Activated CD8-positive, alpha-beta T cell treated with anti-CD3 and anti-CD28 coated beads for 36 hours (primary cell): ENCODE measurements at regions not wholly inside any gene's neighbourhood (a gene's known extent, or its start where the extent isn't known, plus 50 kb on each side); places are given as distances from the start of the nearest gene placed in this dataset.

ENCODE experiments used
- ATAC-seq: fragments of 200-7000 bp; cut with Tn5 transposase; one replicate; pipeline ENCODE4 v1.10.0; 2021; ENCODE audit warnings: mild to moderate bottlenecking, moderate library complexity
- CTCF ChIA-PET: fragments of 350-600 bp; sonication (Branson Sonifier 250); formaldehyde crosslinking; loops from one replicate; lab custom pipeline; 2021; ENCODE audit warnings: antibody characterized with exemption; lab: Charles Lee
- POLR2A ChIA-PET: fragments of 350-600 bp; sonication (Branson Sonifier 250); formaldehyde crosslinking; loops from one replicate; lab custom pipeline; 2021; ENCODE audit warnings: antibody characterized with exemption; lab: Charles Lee
- DNase-seq: peaks from one replicate; pipeline ENCODE4 v3.0.0-alpha.2; 2020
- H3K27ac Mint-ChIP-seq: one replicate; pipeline ENCODE4 v1.8.0; 2021; ENCODE audit warnings: mild to moderate bottlenecking, mixed read lengths
- H3K27me3 Mint-ChIP-seq: one replicate; pipeline ENCODE4 v1.8.0; 2021; ENCODE audit warnings: mixed read lengths
- H3K36me3 Mint-ChIP-seq: one replicate; pipeline ENCODE4 v1.8.0; 2021; ENCODE audit warnings: low read depth, mixed read lengths
- H3K4me1 Mint-ChIP-seq: one replicate; pipeline ENCODE4 v1.8.0; 2021; ENCODE audit warnings: low read depth, mixed read lengths
- H3K4me3 Mint-ChIP-seq: one replicate; pipeline ENCODE4 v1.8.0; 2021; ENCODE audit warnings: mild to moderate bottlenecking, moderate library complexity, mixed read lengths
- H3K9me3 Mint-ChIP-seq: one replicate; pipeline ENCODE4 v1.8.0; 2021; ENCODE audit warnings: mixed read lengths
- intact Hi-C: fragments of 100-400 bp; cut with micrococcal nuclease; formaldehyde crosslinking; loops from one replicate; pipeline ENCODE4 v1.10.0; 2022
- TF ChIP-seq, protein P1 (sequence below): fragments of 200-600 bp; IDR thresholded peaks from one replicate; pipeline ENCODE4 v1.8.0; 2022; ENCODE audit warnings: antibody characterized with exemption, mild to moderate bottlenecking

DNA sequence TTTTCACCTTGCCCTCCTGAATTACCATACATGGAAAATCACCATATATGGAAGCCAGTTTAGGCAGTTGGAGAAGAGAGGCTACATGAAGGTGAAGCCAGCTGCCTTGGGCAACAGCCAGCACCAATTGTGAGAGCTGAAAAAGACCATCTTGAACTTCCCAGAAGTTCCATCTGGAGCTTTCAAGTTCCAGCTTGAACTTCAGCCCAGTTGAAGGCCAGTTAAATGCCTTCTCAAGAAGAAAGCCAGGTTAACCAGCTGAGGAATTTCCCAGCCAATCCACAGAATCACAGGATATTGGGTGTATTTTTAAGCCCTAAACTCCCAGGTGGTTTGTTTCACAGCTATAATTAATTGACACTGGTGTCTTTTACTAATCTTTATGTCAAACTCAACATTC lies 713.6 kb upstream of the MIR17HG start:
- Mint-ChIP-seq H3K4me3 (no peak overlapping the region), H3K9me3 (peaks cover 3% of the 10 kb centered on the region), H3K27me3 (no peaks in the 10 kb centered on the region), H3K36me3 (no peaks in the 10 kb centered on the region), H3K4me1 (no peaks in the 10 kb centered on the region), H3K27ac (no peak overlapping the region)
- no peak for ATAC-seq
- CTCF ChIA-PET = no interaction called here
- POLR2A ChIA-PET = interaction anchor here (0.6 kb wide), 1 partner anchor 1515 kb away, joined by 3 read pairs; no protein-coding TSS in a partner anchor
- TF ChIP-seq, protein P1, sequence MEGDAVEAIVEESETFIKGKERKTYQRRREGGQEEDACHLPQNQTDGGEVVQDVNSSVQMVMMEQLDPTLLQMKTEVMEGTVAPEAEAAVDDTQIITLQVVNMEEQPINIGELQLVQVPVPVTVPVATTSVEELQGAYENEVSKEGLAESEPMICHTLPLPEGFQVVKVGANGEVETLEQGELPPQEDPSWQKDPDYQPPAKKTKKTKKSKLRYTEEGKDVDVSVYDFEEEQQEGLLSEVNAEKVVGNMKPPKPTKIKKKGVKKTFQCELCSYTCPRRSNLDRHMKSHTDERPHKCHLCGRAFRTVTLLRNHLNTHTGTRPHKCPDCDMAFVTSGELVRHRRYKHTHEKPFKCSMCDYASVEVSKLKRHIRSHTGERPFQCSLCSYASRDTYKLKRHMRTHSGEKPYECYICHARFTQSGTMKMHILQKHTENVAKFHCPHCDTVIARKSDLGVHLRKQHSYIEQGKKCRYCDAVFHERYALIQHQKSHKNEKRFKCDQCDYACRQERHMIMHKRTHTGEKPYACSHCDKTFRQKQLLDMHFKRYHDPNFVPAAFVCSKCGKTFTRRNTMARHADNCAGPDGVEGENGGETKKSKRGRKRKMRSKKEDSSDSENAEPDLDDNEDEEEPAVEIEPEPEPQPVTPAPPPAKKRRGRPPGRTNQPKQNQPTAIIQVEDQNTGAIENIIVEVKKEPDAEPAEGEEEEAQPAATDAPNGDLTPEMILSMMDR = no peak
- no peak for DNase-seq
- intact Hi-C loops = no loop called here

DNA sequence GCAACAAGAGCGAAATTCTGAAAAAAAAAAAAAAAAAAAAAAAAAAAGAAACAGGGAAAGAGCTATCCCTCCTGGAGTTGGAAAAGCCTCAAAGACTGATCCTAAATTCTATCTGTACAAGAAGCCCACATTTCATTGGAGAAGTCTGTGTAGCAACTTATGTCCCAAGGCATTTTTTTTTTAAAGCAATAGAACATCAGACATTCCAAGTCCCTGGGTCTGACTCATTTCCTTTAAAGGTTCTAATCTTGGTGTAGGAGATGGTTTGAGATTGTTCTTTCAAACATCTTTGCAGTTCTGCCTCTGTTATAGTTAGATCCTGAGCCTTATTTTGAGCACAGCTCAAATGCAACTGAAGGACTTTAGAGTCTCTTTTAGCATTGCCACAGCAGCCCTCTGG lies 706.5 kb upstream of the MIR17HG start:
- ChIA-PET POLR2A (no interaction called here), CTCF (no interaction called here)
- no peaks in the 10 kb centered on the region for H3K4me1 Mint-ChIP-seq
- H3K27me3 Mint-ChIP-seq = no peaks in the 10 kb centered on the region
- DNase-seq (no peak), ATAC-seq (no peak)
- peaks cover 13% of the 10 kb centered on the region for H3K9me3 Mint-ChIP-seq
- H3K36me3 Mint-ChIP-seq = no peaks in the 10 kb centered on the region
- no peak overlapping the region for H3K27ac Mint-ChIP-seq
- TF ChIP-seq, protein P1 = no peak
- H3K4me3 Mint-ChIP-seq = no peak overlapping the region
- intact Hi-C loops = no loop called here

DNA sequence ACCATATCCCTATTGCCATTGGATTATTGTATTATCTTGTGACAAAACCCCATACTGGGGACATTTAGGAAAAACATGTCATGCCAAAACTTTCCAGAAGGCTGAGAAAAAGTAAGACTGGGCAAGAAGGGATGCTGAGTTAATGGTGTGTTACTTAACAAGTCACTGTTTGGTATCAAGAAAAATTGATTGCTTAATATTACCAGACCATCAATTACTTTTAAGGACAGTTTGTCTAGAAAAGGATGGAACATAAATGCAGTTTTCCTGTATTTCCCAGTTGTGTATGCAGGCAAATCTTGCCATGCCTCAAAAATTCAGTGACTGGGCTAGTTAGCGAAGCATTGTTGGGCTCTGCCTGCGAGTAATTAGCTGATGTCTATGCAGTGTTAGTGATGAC lies 705.6 kb upstream of the MIR17HG start:
- POLR2A ChIA-PET = no interaction called here
- Mint-ChIP-seq H3K9me3 (peaks cover 13% of the 10 kb centered on the region), H3K4me1 (no peaks in the 10 kb centered on the region), H3K27me3 (no peaks in the 10 kb centered on the region), H3K4me3 (no peak overlapping the region), H3K36me3 (no peaks in the 10 kb centered on the region), H3K27ac (no peak overlapping the region)
- intact Hi-C loops = no loop called here
- TF ChIP-seq, protein P1 = no peak
- no peak for ATAC-seq
- no peak for DNase-seq
- CTCF ChIA-PET = no interaction called here

DNA sequence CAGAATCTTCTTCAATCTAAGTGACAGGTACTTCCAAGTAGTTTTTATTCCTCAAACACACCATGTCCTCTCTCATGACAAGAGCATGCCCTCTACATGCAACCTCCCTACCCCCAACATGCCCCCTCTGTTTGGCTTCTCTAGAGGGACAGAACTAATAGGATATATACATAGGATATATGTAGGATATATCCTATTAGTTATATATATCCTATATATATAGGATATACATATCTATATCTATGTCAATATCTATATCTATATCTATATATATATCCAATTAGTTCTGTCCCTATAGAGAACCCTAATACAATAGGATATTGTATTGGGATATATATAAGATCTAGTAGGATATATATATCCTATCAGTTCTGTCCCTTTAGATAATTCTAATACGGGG lies 701.9 kb upstream of the MIR17HG start:
- Mint-ChIP-seq H3K27ac (no peak overlapping the region), H3K27me3 (no peaks in the 10 kb centered on the region), H3K4me1 (no peaks in the 10 kb centered on the region), H3K4me3 (no peak overlapping the region), H3K36me3 (no peaks in the 10 kb centered on the region), H3K9me3 (peaks cover 11% of the 10 kb centered on the region)
- DNase-seq = no peak
- TF ChIP-seq, protein P1 = no peak
- no peak for ATAC-seq
- intact Hi-C loops = no loop called here
- POLR2A ChIA-PET = no interaction called here
- CTCF ChIA-PET = no interaction called here

DNA sequence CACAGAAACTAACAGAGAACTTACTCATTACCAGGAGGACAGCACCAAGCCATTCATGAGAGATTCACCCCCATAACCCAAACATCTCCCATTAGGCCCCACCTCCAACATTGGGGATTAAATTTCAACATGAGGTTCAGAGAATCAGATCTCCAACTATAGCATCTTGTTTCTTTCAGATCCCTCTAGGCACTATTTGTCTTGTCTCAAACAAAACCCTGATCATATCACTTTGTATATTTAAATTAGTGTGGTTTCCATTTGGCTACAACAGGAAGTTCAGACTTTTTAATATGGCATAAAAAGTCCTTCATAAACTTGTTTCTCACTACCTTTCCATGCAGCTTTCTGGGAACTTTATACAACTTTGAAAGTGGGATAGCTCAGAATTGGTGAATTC lies 699.0 kb upstream of the MIR17HG start:
- Mint-ChIP-seq H3K4me1 (no peaks in the 10 kb centered on the region), H3K9me3 (peaks cover 13% of the 10 kb centered on the region), H3K27ac (no peak overlapping the region), H3K4me3 (no peak overlapping the region), H3K27me3 (no peaks in the 10 kb centered on the region), H3K36me3 (no peaks in the 10 kb centered on the region)
- POLR2A ChIA-PET = no interaction called here
- no peak for DNase-seq
- CTCF ChIA-PET = no interaction called here
- TF ChIP-seq, protein P1 = no peak
- intact Hi-C loops = no loop called here
- ATAC-seq = no peak
